GM13977 (cell line): ENCODE measurements at regions not wholly inside any gene's neighbourhood (a gene's known extent, or its start where the extent isn't known, plus 50 kb on each side); places are given as distances from the start of the nearest gene placed in this dataset.
"Not testable (repeated sequence)": the region's sequence is repeated elsewhere in the genome, so short reads cannot be mapped to it uniquely, and the experiment has no call there.

Source experiments
- DNase-seq: peaks from one replicate; pipeline ENCODE4 v3.0.0; 2012; ENCODE audit warnings: low spot score
- CTCF ChIP-seq: IDR thresholded peaks from 2 replicates; pipeline ENCODE4 v1.5.1; 2012; ENCODE audit warnings: mild to moderate bottlenecking, control low read depth; ENCODE audit not compliant: insufficient read depth; ENCODE audit errors: extremely low read depth, missing control alignments
- in situ Hi-C: fragments of 300-500 bp; cut with MboI; formaldehyde crosslinking; loops from one replicate; pipeline ENCODE4 v1.12.0; 2022; ENCODE audit warnings: low sequenced_read_pairs, low pct_unique_long_range_greater_than_20kb, mixed read lengths, inconsistent platforms; ENCODE audit not compliant: unreplicated experiment

- no peak for DNase-seq
- in situ Hi-C loops, result no loop called here
- TF ChIP-seq CTCF, result no peak
Measured at GRCh38 chr5:60055168-60055567, 161.6 kb upstream of the PDE4D start.

GRCh38 chr5:60041996-60042664 is 148.6 kb upstream of the PDE4D start:
- in situ Hi-C loops, DNase-seq: not testable (repeated sequence)

- DNase-seq, in situ Hi-C loops: not testable (repeated sequence)
Measured at GRCh38 chr5:60041508-60041907, 148.0 kb upstream of the PDE4D start.

GRCh38 chr5:60036192-60036938 is 142.8 kb upstream of the PDE4D start:
- no peak for DNase-seq
- no peak for TF ChIP-seq CTCF
- in situ Hi-C loops, result no loop called here

GRCh38 chr5:60026161-60026560 is 132.6 kb upstream of the PDE4D start:
- in situ Hi-C loops, result no loop called here
- TF ChIP-seq CTCF, result no peak
- no peak for DNase-seq

- in situ Hi-C loops, result no loop called here
- DNase-seq, result no peak
- TF ChIP-seq CTCF, result no peak
Measured at GRCh38 chr5:60024104-60024503, 130.6 kb upstream of the PDE4D start.

- in situ Hi-C loops, result no loop called here
- TF ChIP-seq CTCF, result no peak
- DNase-seq, result no peak
Measured at GRCh38 chr5:60023255-60023654, 129.7 kb upstream of the PDE4D start.
